Activated CD8-positive, alpha-beta T cell treated with anti-CD3 and anti-CD28 coated beads for 36 hours (primary cell): ENCODE measurements at regions not wholly inside any gene's neighbourhood (a gene's known extent, or its start where the extent isn't known, plus 50 kb on each side); places are given as distances from the start of the nearest gene placed in this dataset.

Experiments used
- ATAC-seq: fragments of 200-7000 bp; cut with Tn5 transposase; one replicate; pipeline ENCODE4 v1.10.0; 2021; ENCODE audit warnings: mild to moderate bottlenecking, moderate library complexity
- CTCF ChIA-PET: fragments of 350-600 bp; sonication (Branson Sonifier 250); formaldehyde crosslinking; loops from one replicate; lab custom pipeline; 2021; ENCODE audit warnings: antibody characterized with exemption; lab: Charles Lee
- POLR2A ChIA-PET: fragments of 350-600 bp; sonication (Branson Sonifier 250); formaldehyde crosslinking; loops from one replicate; lab custom pipeline; 2021; ENCODE audit warnings: antibody characterized with exemption; lab: Charles Lee
- DNase-seq: peaks from one replicate; pipeline ENCODE4 v3.0.0-alpha.2; 2020
- H3K27ac Mint-ChIP-seq: one replicate; pipeline ENCODE4 v1.8.0; 2021; ENCODE audit warnings: mild to moderate bottlenecking, mixed read lengths
- H3K27me3 Mint-ChIP-seq: one replicate; pipeline ENCODE4 v1.8.0; 2021; ENCODE audit warnings: mixed read lengths
- H3K36me3 Mint-ChIP-seq: one replicate; pipeline ENCODE4 v1.8.0; 2021; ENCODE audit warnings: low read depth, mixed read lengths
- H3K4me1 Mint-ChIP-seq: one replicate; pipeline ENCODE4 v1.8.0; 2021; ENCODE audit warnings: low read depth, mixed read lengths
- H3K4me3 Mint-ChIP-seq: one replicate; pipeline ENCODE4 v1.8.0; 2021; ENCODE audit warnings: mild to moderate bottlenecking, moderate library complexity, mixed read lengths
- H3K9me3 Mint-ChIP-seq: one replicate; pipeline ENCODE4 v1.8.0; 2021; ENCODE audit warnings: mixed read lengths
- intact Hi-C: fragments of 100-400 bp; cut with micrococcal nuclease; formaldehyde crosslinking; loops from one replicate; pipeline ENCODE4 v1.10.0; 2022
- TF ChIP-seq, protein P1 (sequence below): fragments of 200-600 bp; IDR thresholded peaks from one replicate; pipeline ENCODE4 v1.8.0; 2022; ENCODE audit warnings: antibody characterized with exemption, mild to moderate bottlenecking

DNA sequence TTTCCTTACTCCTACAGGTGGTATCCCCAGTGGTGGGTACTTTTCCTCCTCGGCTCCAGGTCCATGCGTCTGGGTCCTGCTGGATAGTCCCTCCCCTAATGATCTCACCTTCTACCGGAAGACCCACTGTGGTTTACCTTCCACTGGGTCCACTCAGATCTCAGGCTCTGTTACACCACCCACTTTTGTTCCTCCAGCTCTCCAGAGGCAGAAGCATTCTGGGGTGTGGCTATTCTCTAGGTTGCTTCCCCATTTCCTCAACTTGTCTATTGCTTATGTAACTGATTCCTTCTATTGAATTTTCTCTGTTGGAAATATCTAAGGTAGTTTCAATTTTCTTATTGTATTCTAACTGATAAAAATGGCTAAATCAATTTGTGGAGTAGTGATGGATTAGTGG is 87.6 kb upstream of the GALNT5 start:
- intact Hi-C loops: no loop called here
- Mint-ChIP-seq H3K4me3 (no peak overlapping the region), H3K27me3 (peaks cover 7% of the 10 kb centered on the region), H3K4me1 (no peaks in the 10 kb centered on the region), H3K9me3 (no peaks in the 10 kb centered on the region), H3K36me3 (no peaks in the 10 kb centered on the region), H3K27ac (no peak overlapping the region)
- CTCF ChIA-PET: no interaction called here
- DNase-seq (no peak), ATAC-seq (no peak)
- TF ChIP-seq, protein P1, sequence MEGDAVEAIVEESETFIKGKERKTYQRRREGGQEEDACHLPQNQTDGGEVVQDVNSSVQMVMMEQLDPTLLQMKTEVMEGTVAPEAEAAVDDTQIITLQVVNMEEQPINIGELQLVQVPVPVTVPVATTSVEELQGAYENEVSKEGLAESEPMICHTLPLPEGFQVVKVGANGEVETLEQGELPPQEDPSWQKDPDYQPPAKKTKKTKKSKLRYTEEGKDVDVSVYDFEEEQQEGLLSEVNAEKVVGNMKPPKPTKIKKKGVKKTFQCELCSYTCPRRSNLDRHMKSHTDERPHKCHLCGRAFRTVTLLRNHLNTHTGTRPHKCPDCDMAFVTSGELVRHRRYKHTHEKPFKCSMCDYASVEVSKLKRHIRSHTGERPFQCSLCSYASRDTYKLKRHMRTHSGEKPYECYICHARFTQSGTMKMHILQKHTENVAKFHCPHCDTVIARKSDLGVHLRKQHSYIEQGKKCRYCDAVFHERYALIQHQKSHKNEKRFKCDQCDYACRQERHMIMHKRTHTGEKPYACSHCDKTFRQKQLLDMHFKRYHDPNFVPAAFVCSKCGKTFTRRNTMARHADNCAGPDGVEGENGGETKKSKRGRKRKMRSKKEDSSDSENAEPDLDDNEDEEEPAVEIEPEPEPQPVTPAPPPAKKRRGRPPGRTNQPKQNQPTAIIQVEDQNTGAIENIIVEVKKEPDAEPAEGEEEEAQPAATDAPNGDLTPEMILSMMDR: no peak
- POLR2A ChIA-PET: no interaction called here

DNA sequence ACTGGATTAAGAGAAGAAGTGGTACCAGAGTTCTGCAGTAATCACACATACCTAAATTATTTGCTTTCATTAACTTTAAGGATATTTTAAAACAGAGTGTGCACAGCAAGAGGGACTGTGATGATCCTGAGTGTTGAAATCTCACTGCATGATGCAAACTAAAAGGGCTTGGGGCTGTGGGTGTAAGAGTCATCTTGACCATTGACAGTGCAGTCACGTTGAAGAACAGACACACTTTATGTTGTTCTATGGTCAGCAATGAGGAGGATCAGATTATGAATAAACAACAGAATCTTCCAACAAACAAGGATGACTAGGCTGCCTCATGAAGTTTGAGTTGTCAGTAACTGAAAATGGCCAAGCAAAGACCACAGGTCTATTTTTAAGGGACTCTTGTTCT is 87.2 kb upstream of the GALNT5 start:
- DNase-seq (no peak), ATAC-seq (no peak)
- H3K36me3 Mint-ChIP-seq: no peaks in the 10 kb centered on the region
- peaks cover 7% of the 10 kb centered on the region for H3K27me3 Mint-ChIP-seq
- H3K9me3 Mint-ChIP-seq: no peaks in the 10 kb centered on the region
- ChIA-PET POLR2A (no interaction called here), CTCF (no interaction called here)
- no peak overlapping the region for H3K27ac Mint-ChIP-seq
- H3K4me3 Mint-ChIP-seq: no peak overlapping the region
- H3K4me1 Mint-ChIP-seq: no peaks in the 10 kb centered on the region
- intact Hi-C loops: no loop called here
- TF ChIP-seq, protein P1: no peak

DNA sequence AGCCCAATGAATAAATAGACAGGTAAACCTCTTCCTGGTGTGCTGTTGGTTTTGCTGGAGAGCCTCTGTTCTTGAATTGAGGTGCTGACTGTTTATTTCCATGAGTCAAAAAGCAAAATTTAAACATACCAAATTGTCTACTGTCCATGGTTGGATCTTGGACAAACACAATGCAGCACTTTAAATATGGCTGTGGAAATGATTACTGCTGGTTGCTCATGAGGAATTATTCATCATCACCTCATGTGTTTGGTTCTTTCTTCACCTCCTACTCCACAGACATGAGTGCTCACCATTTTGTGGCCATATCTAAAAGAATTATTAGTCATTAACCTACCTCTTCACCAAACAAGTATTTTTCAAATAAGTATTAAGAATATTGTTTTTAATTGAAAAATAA is 85.3 kb upstream of the GALNT5 start:
- Mint-ChIP-seq H3K36me3 (no peaks in the 10 kb centered on the region), H3K4me3 (no peak overlapping the region), H3K27ac (no peak overlapping the region), H3K4me1 (no peaks in the 10 kb centered on the region), H3K9me3 (no peaks in the 10 kb centered on the region), H3K27me3 (peaks cover 7% of the 10 kb centered on the region)
- ATAC-seq: no peak
- intact Hi-C loops: no loop called here
- ChIA-PET CTCF (no interaction called here), POLR2A (no interaction called here)
- no peak for DNase-seq
- TF ChIP-seq, protein P1: no peak

DNA sequence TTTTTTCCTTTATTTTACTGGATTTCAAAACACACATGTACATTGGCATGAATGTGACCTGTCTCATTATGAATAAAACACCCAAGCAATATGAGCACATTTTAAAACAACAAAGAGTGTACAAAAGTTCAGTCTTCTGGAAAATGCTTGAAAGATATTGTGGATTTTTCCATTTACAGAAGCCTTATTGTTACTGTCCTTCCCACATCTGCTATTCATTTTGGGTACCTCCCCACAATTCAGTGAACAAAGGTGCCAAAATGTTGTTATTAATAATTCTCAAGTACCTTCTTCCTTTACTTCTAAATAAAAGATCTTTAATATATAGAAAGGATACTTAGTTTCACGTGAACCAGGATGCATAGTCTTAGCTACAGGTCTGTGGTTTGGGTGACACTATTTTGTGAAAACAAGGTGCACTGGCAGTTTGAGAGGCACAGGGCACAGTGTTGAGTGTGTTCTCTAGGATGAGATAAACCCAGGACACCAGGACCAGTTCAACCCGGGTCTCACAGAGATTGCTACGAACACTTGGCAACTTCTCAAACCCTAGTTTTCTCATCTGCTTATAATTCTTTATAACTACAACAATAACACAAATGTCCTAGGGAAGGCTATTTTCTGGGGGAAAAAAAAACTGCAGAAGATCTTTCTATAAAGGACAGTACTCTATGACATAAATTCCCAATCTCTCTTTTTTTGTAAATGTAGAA is 84.5 kb upstream of the GALNT5 start:
- no peaks in the 10 kb centered on the region for H3K9me3 Mint-ChIP-seq
- TF ChIP-seq, protein P1: no peak

DNA sequence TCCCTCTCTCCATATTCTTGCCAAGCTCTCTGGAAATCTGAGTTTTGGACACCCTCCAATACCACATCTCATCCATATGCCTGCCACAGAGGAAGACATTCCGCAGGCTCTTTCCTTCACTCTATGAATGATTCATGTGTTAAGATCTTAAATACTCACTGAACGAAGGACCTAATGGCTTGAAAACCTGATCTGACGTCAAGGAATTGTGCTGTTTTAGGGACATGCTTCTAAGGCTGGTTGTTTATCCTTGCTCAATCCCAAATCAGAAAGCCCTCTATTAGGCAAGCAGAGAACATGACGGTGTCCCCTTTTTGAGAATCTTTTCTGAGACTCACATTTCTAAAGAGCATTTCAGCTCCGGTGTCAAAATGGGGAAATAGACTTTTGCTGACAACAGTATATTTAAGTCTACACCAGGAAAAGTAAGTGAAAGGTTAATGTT is 83.7 kb upstream of the GALNT5 start:
- ATAC-seq (no peak), DNase-seq (no peak)
- intact Hi-C loops: no loop called here
- Mint-ChIP-seq H3K4me1 (no peaks in the 10 kb centered on the region), H3K4me3 (no peak overlapping the region), H3K27me3 (peaks cover 9% of the 10 kb centered on the region), H3K27ac (no peak overlapping the region), H3K9me3 (no peaks in the 10 kb centered on the region), H3K36me3 (no peaks in the 10 kb centered on the region)
- TF ChIP-seq, protein P1: no peak
- CTCF ChIA-PET: no interaction called here
- POLR2A ChIA-PET: no interaction called here

More for the DNA sequence above, 84.5 kb upstream of the GALNT5 start:
- intact Hi-C loops: no loop called here
- H3K4me3 Mint-ChIP-seq: no peak overlapping the region
- ChIA-PET CTCF (no interaction called here), POLR2A (no interaction called here)
- H3K36me3 Mint-ChIP-seq: no peaks in the 10 kb centered on the region
- no peak overlapping the region for H3K27ac Mint-ChIP-seq
- ATAC-seq: no peak
- no peak for DNase-seq
- peaks cover 7% of the 10 kb centered on the region for H3K27me3 Mint-ChIP-seq
- H3K4me1 Mint-ChIP-seq: no peaks in the 10 kb centered on the region
